Transverse colon (tissue), 4 donors: ENCODE measurements at regions not wholly inside any gene's neighbourhood (a gene's known extent, or its start where the extent isn't known, plus 50 kb on each side); places are given as distances from the start of the nearest gene placed in this dataset.

Experiments
- DNase-seq: peaks from one replicate; pipeline ENCODE4 v3.0.0-alpha.2; 2019
- H3K27ac ChIP-seq, 4 donors: fragments of 200-600 bp; sonication (generic); 2 replicates each; pipeline ENCODE4 v1.5.1; 2016 to 2018; ENCODE audit warnings: inconsistent platforms in 4 of 4
- H3K27me3 ChIP-seq: fragments of 200-600 bp; sonication (generic); 2 replicates; pipeline ENCODE4 v1.5.1; 2017; ENCODE audit warnings: inconsistent platforms
- H3K36me3 ChIP-seq, 4 donors: fragments of 200-600 bp; sonication (generic); 2 replicates each; pipeline ENCODE4 v1.5.1; 2017 to 2019; ENCODE audit warnings: inconsistent platforms in 4 of 4
- H3K4me1 ChIP-seq, 4 donors: fragments of 200-600 bp; sonication (generic); 2 replicates each; pipeline ENCODE4 v1.5.1; 2017 to 2020; ENCODE audit warnings: inconsistent platforms in 4 of 4
- H3K4me3 ChIP-seq, 4 donors: fragments of 200-600 bp; sonication (generic); 1 replicate in 1 of 4; 2 replicates in 3 of 4; pipeline versions ENCODE4 v1.5.1 to v1.6.1; 2017 to 2019; ENCODE audit warnings: inconsistent platforms in 4 of 4
- H3K9me3 ChIP-seq, 2 donors: fragments of 200-600 bp; sonication (generic); 2 replicates each; pipeline ENCODE4 v1.5.1; 2017 to 2019; ENCODE audit warnings: inconsistent platforms in 2 of 2
- CTCF ChIP-seq, 5 experiments: fragments of 200-600 bp in 3 of 5; fragments of 450-650 bp in 2 of 5; sonication (generic) in 3 of 5; IDR thresholded peaks; 1 replicate in 2 of 5; 2 replicates in 3 of 5; pipeline ENCODE4 v1.5.1; 2016 to 2017; ENCODE audit warnings: antibody characterized with exemption in 5 of 5, inconsistent platforms in 3 of 5, mild to moderate bottlenecking in 2 of 5, moderate library complexity in 1 of 5
- EP300 ChIP-seq: sonication (generic); formaldehyde crosslinking; IDR thresholded peaks from one replicate; pipeline ENCODE4 v1.6.1; 2017; ENCODE audit warnings: antibody characterized with exemption, low read depth
- POLR2A ChIP-seq: fragments of 450-650 bp; IDR thresholded peaks from one replicate; pipeline ENCODE4 v1.6.1; 2016; ENCODE audit warnings: antibody characterized with exemption, mild to moderate bottlenecking, moderate library complexity
- POLR2AphosphoS5 ChIP-seq, 3 donors: sonication (generic); formaldehyde crosslinking; IDR thresholded peaks; one replicate each; pipeline ENCODE4 v1.6.1; 2016; ENCODE audit warnings: antibody characterized with exemption in 3 of 3
- WGBS, 2 donors: methylation state at CpG; one replicate each; pipeline ENCODE4 v1.1.5; 2018; ENCODE audit warnings: low coverage in 1 of 2; 5-methylcytosine and 5-hydroxymethylcytosine counted together
- in situ Hi-C, 4 donors: fragments of 200-750 bp; cut with MboI; loops; one replicate each; pipeline versions ENCODE4 v1.15.0 to v1.15.1; 2017; ENCODE audit warnings: low sequenced_read_pairs in 3 of 4, low pct_ligation_motif_present in 1 of 4, low pct_unique_long_range_greater_than_20kb in 1 of 4
- intact Hi-C: fragments of 100-400 bp; cut with DNase I; formaldehyde crosslinking; loops from one replicate; pipeline ENCODE4 v1.15.1; 2023; ENCODE audit warnings: low total_unique reads

GRCh38 chr1:192913683-192914082 is 104.8 kb downstream of the RGS2 start:
- 64 to 68% methylated on average over 3 of the region's 3 CpGs for WGBS, 2 donors
- in situ Hi-C loops: loop anchor here in 1 of 4 donors (25.0 kb wide), 1 partner anchor 426 kb away; no protein-coding TSS in a partner anchor
- Histone ChIP-seq H3K27me3 (no peaks in the 10 kb centered on the region), H3K9me3 (no peaks in the 10 kb centered on the region), H3K4me1 (peaks cover 0 to 3% (median 0%) of the 10 kb centered on the region in 4 donors), H3K36me3 (no peaks in the 10 kb centered on the region), H3K4me3 (no peak overlapping the region), H3K27ac (peak overlapping the region in 3 of 4 donors; percentile 38 to 74 (median 50))
- TF ChIP-seq CTCF (IDR thresholded peaks at IDR 0.05) (no peak), POLR2A (no peak), POLR2AphosphoS5 (IDR thresholded peaks at IDR 0.05) (no peak), EP300 (no peak)
- no peak for DNase-seq
- intact Hi-C loops: no loop called here

GRCh38 chr1:192914092-192914491 is 105.3 kb downstream of the RGS2 start:
- intact Hi-C loops: no loop called here
- 57 to 67% methylated on average over 1 of the region's 1 CpG for WGBS, 2 donors
- peaks cover 0 to 3% (median 0%) of the 10 kb centered on the region in 4 donors for H3K4me1 ChIP-seq
- no peak overlapping the region for H3K4me3 ChIP-seq
- H3K27me3 ChIP-seq: no peaks in the 10 kb centered on the region
- peak overlapping the region; percentile 13 to 74 (median 44) for H3K27ac ChIP-seq
- no peak for TF ChIP-seq POLR2A
- TF ChIP-seq POLR2AphosphoS5 (IDR thresholded peaks at IDR 0.05): no peak
- no peak for TF ChIP-seq CTCF (IDR thresholded peaks at IDR 0.05)
- TF ChIP-seq EP300: no peak
- in situ Hi-C loops: loop anchor here in 1 of 4 donors (25.0 kb wide), 1 partner anchor 427 kb away; no protein-coding TSS in a partner anchor
- no peaks in the 10 kb centered on the region for H3K9me3 ChIP-seq
- no peak for DNase-seq
- H3K36me3 ChIP-seq: no peaks in the 10 kb centered on the region

- no peak for DNase-seq
- intact Hi-C loops: no loop called here
- no peak overlapping the region for H3K4me3 ChIP-seq
These were observed 105.9 kb downstream of the RGS2 start for GRCh38 chr1:192914696-192915095.

GRCh38 chr1:192916021-192916420 is 107.2 kb downstream of the RGS2 start:
- intact Hi-C loops (no loop called here), in situ Hi-C loops (loop anchor here in 1 of 4 donors (25.0 kb wide), 1 partner anchor 429 kb away; no protein-coding TSS in a partner anchor)
- Histone ChIP-seq H3K9me3 (no peaks in the 10 kb centered on the region), H3K27ac (no peak overlapping the region), H3K4me3 (no peak overlapping the region), H3K27me3 (no peaks in the 10 kb centered on the region), H3K36me3 (no peaks in the 10 kb centered on the region), H3K4me1 (peaks cover 0 to 10% (median 0%) of the 10 kb centered on the region in 4 donors)
- 82 to 85% methylated on average over 1 of the region's 1 CpG for WGBS, 2 donors
- no peak for TF ChIP-seq CTCF (IDR thresholded peaks at IDR 0.05)
- no peak for TF ChIP-seq POLR2A
- TF ChIP-seq POLR2AphosphoS5 (IDR thresholded peaks at IDR 0.05): no peak
- TF ChIP-seq EP300: no peak
- no peak for DNase-seq

More at GRCh38 chr1:192914696-192915095, 105.9 kb downstream of the RGS2 start:
- in situ Hi-C loops: loop anchor here in 1 of 4 donors (25.0 kb wide), 1 partner anchor 427 kb away; no protein-coding TSS in a partner anchor
- Histone ChIP-seq H3K27me3 (no peaks in the 10 kb centered on the region), H3K36me3 (no peaks in the 10 kb centered on the region), H3K9me3 (no peaks in the 10 kb centered on the region), H3K27ac (peak overlapping the region; percentile 13 to 74 (median 44)), H3K4me1 (peaks cover 0 to 3% (median 0%) of the 10 kb centered on the region in 4 donors)
- 60 to 86% methylated on average over 1 to 2 of the region's 2 CpGs for WGBS, 2 donors
- TF ChIP-seq EP300: no peak
- TF ChIP-seq CTCF (IDR thresholded peaks at IDR 0.05): no peak
- no peak for TF ChIP-seq POLR2A
- no peak for TF ChIP-seq POLR2AphosphoS5 (IDR thresholded peaks at IDR 0.05)
